GM18861 (cell line): ENCODE measurements at regions not wholly inside any gene's neighbourhood (a gene's known extent, or its start where the extent isn't known, plus 50 kb on each side); places are given as distances from the start of the nearest gene placed in this dataset.
"Not testable (repeated sequence)": the region's sequence is repeated elsewhere in the genome, so short reads cannot be mapped to it uniquely, and the experiment has no call there.

Experiments used
- ATAC-seq: cut with Tn5 transposase; IDR thresholded peaks from one replicate; pipeline ENCODE4 v1.9.1; 2021; ENCODE audit not compliant: unreplicated experiment

GRCh38 chrX:44785652-44786051 lies 58.2 kb upstream of the DUSP21 start:
- ATAC-seq, result no peak

- no peak for ATAC-seq
Measured at GRCh38 chrX:44784241-44784640, 59.6 kb upstream of the DUSP21 start.

- ATAC-seq, result no peak
Measured at GRCh38 chrX:44778254-44778653, 65.6 kb upstream of the DUSP21 start.

GRCh38 chrX:44775726-44776125 lies 68.1 kb upstream of the DUSP21 start:
- no peak for ATAC-seq

- ATAC-seq, result not testable (repeated sequence)
Measured at GRCh38 chrX:44774066-44774465, 69.8 kb upstream of the DUSP21 start.

- ATAC-seq, result no peak
Measured at GRCh38 chrX:44770121-44770520, 73.7 kb upstream of the DUSP21 start.

GRCh38 chrX:44767308-44767707 lies 76.5 kb upstream of the DUSP21 start:
- ATAC-seq, result no peak

GRCh38 chrX:44765556-44765955 lies 78.3 kb upstream of the DUSP21 start:
- no peak for ATAC-seq

GRCh38 chrX:44747969-44748368 lies 95.9 kb upstream of the DUSP21 start:
- ATAC-seq, result no peak

GRCh38 chrX:44747317-44747716 lies 96.5 kb upstream of the DUSP21 start:
- ATAC-seq, result no peak

- no peak for ATAC-seq
Measured at GRCh38 chrX:44744799-44745198, 99.0 kb upstream of the DUSP21 start.

- no peak for ATAC-seq
Measured at GRCh38 chrX:44742480-44743155, 101.2 kb upstream of the DUSP21 start.

- ATAC-seq, result not testable (repeated sequence)
Measured at GRCh38 chrX:44741859-44742258, 102.0 kb upstream of the DUSP21 start.

GRCh38 chrX:44741458-44741857 lies 102.4 kb upstream of the DUSP21 start:
- ATAC-seq, result not testable (repeated sequence)

- no peak for ATAC-seq
Measured at GRCh38 chrX:44735498-44735897, 108.3 kb upstream of the DUSP21 start.

GRCh38 chrX:44733931-44734330 lies 109.9 kb upstream of the DUSP21 start:
- no peak for ATAC-seq

- ATAC-seq, result no peak
Measured at GRCh38 chrX:44731160-44731559, 112.7 kb upstream of the DUSP21 start.

- no peak for ATAC-seq
Measured at GRCh38 chrX:44723426-44723825, 120.4 kb upstream of the DUSP21 start.

- no peak for ATAC-seq
Measured at GRCh38 chrX:44708470-44708869, 135.4 kb upstream of the DUSP21 start.

- ATAC-seq, result no peak
Measured at GRCh38 chrX:44705817-44706551, 137.8 kb upstream of the DUSP21 start.

GRCh38 chrX:44698357-44698756 lies 145.5 kb upstream of the DUSP21 start:
- ATAC-seq, result no peak

GRCh38 chrX:44693255-44693654 lies 150.6 kb upstream of the DUSP21 start:
- ATAC-seq, result no peak

- no peak for ATAC-seq
Measured at GRCh38 chrX:44690129-44690528, 147.5 kb upstream of the FUNDC1 start.
